ENCODE measurements at regions not wholly inside any gene's neighbourhood (a gene's known extent, or its start where the extent isn't known, plus 50 kb on each side); places are given as distances from the start of the nearest gene placed in this dataset.
A peak's percentile ranks its signal among the peaks of the same experiment; 100 is the strongest.
"Not testable (repeated sequence)": the region's sequence is repeated elsewhere in the genome, so short reads cannot be mapped to it uniquely, and the experiment has no call there.

- peak; percentile 17 for DNase-seq
Observed at GRCh38 chr5:25006734-25007133, 362.0 kb upstream of the CDH10 start.

DNA sequence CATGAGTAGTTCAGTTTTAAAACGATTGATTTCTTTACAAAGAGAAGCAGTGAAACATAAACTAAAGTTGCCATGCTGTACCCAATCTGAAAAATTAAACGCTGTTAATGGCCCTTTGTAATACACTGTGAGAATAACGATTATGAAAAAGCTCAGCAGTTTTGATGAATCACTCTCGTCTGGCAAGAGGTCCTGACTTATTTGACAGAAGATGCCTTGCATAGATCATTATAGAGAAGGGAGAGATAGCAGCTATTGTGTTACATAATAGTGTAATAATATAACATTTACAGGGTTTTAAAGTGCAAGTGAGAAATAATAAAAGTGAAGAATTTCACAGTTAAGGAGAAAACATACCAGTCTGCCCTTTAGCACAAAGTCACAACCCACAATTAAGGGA is 361.5 kb upstream of the CDH10 start:
- no peak for DNase-seq

DNA sequence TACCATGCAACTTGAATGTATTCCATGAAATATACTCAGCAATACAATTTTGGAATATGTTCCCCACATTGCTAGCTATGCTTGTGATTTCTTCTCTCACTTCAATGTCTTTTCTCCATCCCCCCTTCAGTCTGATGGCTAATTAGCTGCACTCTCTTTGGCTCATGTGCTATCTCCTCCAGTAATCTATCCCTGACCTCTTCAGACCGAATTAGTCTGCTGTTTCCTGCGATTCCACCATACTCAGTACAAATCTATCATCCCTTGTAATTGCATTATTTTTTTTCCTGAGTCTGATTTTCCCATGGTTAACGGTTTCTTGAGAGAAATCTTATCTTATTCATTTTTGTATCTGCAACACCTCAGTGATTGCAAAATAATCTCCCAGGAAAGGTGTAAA is 360.7 kb upstream of the CDH10 start:
- no peak for DNase-seq

GRCh38 chr5:25002371-25002770 is 357.6 kb upstream of the CDH10 start:
- no peak for DNase-seq

DNA sequence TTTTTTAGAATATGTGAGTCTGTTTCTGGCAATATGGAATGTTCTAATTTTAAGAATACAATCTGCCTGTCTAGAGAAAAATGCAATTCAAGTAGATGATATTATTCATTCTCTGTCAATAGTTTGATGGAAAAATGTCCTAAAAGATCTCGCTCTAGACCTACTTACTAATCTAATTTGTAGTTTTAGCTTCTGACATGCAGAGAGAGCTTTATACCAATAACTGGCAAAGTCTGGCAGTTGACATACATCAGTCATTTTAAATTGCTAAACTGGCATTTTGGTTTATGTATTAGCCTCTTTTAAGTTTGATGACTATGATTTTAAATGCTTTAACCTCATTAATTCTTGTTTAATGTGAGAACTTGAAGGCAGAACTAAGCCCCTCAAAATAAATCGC is 355.0 kb upstream of the CDH10 start:
- no peak for DNase-seq

GRCh38 chr5:24998641-24999040 is 353.9 kb upstream of the CDH10 start:
- no peak for DNase-seq

DNA sequence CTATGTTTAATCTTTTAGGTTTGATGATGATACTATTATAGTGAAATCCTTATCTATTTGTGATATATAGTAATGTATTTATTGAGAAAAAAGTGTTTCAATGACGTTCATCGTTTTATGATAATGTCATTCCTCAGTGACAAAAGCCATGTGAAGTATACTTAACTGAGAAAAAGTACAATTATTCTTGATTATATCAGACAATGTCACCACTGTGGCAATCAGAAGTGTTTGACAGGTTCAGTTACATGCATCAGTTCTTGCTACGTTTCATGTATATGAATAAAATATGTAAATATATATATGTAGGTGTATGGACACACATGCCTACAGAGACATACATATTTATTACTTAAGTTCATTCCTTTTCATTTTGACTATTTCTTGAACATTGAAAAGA is 341.5 kb upstream of the CDH10 start:
- DNase-seq, result no peak

DNA sequence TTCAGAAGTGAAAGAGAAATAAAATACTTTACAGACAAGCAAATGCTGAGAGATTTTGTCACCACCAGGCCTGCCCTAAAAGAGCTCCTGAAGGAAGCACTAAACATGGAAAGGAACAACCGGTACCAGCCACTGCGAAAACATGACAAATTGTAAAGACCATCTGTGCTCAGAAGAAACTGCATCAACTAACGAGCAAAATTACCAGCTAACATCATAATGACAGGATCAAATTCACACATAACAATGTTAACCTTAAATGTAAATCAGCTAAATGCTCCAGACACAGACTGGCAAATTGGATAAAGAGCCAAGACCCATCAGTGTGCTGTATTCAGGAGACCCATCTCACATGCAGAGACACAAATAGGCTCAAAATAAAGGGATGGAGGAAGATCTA is 333.8 kb upstream of the CDH10 start:
- not testable (repeated sequence) for DNase-seq

DNA sequence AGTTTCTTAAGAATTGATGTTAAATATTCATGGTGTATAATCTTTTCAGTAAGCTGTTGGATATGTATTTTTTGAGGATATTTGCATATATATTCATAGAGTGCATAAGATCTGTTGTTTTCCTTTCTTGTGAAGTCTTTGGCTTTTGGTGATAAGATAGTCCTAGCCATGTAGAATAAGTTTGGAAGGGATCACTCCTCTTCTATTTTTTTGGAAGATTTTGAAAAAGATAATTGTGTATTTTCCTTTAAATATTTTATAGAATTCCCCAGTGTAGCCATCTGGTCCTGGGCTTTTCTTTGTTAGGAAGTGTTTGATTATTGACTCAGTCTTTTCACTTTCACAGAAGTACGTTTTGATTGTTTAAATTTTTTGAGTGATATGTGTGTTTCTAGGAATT is 318.8 kb upstream of the CDH10 start:
- no peak for DNase-seq

- no peak for DNase-seq
Observed at GRCh38 chr5:24923400-24923799, 278.6 kb upstream of the CDH10 start.

- no peak for DNase-seq
Observed at GRCh38 chr5:24918676-24919075, 273.9 kb upstream of the CDH10 start.

DNA sequence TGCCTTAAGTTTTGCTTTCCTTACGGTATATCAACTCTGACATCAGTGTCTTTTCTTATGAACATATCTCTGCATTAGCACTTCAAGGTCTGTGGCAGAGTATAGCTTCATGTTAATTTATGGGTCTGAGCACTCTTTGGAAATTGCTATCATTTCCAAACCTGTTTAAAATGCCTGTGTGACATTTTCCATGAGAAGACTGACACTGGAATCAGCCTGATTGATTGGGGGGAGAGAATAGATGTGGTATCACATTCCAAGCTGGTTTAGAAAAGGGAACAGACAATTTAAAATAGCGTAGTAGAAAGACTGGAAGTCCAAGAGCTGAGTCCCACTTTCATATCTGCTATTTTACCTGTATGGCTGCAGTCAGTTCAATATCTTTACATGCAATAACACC is 272.1 kb upstream of the CDH10 start:
- DNase-seq, result no peak

GRCh38 chr5:24909210-24909609 is 264.4 kb upstream of the CDH10 start:
- DNase-seq, result no peak

DNA sequence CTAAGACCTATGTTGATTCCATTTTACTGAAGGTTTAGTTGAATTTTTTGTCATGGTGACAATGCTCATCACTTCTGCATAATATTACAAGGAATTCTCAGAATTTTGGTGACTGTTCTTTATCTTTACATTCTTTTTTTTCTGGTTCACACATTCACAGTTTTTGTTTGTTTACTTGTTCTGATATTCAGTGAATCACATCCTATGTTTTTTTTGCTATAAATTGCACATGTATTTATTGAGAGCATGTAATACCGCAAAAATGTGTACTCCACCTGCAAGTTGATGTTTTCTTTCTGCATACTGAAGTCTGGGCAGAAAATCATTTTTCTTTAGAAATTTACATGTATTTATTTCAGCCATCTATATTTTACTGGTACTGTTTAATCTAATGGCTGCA is 261.9 kb upstream of the CDH10 start:
- DNase-seq, result no peak

- DNase-seq, result peak; percentile 1
Observed at GRCh38 chr5:24904981-24905517, 260.3 kb upstream of the CDH10 start.

DNA sequence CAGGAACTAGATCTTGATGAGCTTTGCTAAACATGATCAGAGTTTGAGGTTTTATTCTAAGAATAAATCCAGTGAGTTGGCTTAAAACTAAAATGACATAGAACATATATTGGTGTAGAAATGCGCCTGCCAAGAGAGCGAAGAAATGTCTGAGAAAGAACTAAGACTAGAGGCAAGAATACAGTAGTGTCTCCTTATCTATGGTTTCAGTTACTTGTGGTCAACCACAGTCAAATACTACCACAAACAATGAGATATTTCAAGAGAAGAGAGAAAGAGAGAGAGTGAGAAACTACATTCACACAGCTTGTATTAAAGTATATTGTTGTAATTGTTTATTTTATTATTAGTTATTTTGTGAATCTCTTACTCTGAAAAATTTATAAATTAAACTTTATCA is 254.4 kb upstream of the CDH10 start:
- DNase-seq, result no peak

DNA sequence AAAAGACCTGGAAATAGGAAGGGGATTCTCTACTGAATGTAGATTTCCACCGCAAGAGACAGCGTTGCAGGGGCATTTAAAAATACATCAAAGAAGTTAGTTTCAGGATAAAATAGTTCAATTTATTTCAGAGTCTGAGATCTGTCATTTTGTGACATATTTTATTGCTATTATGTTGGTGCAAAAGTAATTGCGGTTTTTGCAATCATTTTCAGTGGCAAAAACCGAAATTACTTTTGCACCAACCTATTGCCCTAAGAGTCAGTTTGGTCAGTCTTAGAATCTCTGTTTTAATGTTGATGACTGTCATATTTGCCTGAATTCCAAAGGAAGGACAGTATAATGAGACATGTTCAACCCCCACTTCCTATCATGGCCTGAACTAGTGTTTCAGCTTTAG is 219.5 kb upstream of the CDH10 start:
- DNase-seq, result no peak

GRCh38 chr5:24862117-24862516 is 217.3 kb upstream of the CDH10 start:
- DNase-seq, result no peak

- DNase-seq, result no peak
Observed at GRCh38 chr5:24855485-24855884, 210.7 kb upstream of the CDH10 start.

DNA sequence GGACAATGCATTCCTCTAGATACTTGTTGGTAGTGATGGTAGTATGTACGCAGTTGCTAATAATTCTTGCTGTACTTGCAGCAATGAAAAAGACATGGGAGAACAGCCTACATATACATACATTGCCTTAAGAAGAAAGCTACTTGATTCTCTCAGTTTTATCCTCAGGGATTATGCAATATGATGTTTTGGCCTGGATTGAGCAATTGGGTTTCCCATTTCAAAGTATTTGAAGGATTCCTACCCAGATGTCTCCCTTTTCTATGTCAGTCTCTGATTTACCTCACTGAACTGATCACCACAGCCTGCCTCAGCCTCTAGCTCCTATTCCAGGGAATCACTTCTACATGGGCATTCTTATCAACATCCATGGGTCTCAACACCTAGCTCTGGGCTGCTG is 210.1 kb upstream of the CDH10 start:
- DNase-seq, result no peak

DNA sequence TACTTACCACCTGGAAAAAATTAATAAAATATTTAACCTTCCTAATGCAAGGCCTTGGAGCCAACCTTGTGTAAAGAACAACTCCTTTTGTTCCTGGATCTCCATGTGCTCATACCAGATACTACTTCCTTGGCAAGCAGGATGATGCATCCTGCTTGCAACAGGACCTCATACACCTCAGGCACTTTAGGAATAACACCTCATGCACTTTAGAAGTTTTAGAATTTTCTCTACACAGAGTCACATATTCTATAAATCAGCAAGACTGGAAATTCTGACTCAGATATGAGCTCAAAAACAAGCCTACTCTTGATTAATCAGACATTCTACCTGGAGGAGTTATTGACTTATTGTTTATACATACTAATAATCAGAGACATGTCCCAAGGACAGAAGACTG is 209.6 kb upstream of the CDH10 start:
- no peak for DNase-seq

DNA sequence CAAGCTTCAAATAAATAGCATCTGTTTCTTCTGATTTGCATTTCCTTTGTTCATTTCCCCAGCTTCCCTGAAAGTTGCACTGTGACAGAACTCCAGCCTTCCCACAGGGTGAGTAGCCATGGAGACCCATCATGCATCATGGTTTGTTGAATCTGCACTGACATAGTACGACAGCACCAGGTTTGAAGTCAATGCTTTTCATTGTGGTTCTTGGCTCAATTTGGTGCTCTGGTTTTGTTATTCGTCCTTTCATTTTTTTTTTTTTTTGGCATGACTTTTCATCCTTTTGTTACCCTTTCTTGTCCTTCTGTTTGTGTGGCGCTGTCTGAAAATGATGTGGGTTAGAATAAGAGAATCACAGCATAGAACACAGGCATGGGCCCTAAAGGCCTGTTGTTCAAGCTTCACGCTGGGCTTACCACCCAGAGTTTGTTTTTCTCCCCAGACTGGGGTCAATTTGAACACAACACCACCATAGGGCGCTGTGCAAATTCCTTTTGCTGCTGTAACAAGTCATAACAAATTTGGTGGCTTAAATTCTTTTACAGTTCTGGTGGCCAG is 206.2 kb upstream of the CDH10 start:
- no peak for DNase-seq

- DNase-seq, result no peak
Observed at GRCh38 chr5:24849210-24849609, 204.4 kb upstream of the CDH10 start.

DNA sequence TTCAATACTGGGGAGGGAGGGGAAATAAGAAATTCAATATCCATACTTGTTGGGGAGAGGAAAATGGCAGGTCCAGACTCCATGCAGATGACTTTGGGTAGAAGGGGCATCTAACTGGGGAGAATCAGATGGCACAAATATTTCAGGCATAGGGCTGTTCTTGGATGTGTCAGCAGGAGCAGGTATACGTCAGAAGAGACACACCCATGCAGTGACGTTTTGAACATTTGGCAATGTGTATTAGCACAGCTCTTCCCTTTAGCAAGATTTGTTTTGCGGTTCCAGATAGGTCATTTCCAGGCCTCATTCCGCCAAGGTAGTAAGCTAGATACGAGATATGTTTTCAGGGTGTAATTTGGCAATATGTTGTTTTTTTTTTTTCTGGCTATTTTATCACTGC is 187.2 kb upstream of the CDH10 start:
- no peak for DNase-seq

DNA sequence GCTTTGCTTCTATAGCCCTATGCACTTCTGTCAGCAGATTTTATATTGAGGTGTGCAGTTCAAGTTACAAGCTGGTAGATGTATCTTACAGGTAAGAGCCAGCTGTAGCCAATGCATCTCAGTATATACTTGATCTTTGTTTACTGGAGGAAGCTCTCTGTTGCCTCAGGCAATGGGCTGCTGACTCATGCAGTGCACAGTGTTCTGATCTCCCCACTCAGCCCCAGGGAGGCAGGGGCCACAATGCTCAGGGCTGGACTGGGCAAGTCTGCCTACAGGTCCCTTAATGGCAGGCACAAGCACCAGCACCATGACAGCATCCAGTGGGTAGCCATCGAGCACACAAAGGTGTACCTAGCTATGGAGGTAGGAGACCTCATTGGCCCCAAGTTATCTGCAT is 178.8 kb upstream of the CDH10 start:
- DNase-seq, result no peak

Measured in tongue (tissue), 1 donor.